GM18951 (cell line): ENCODE measurements at regions not wholly inside any gene's neighbourhood (a gene's known extent, or its start where the extent isn't known, plus 50 kb on each side); places are given as distances from the start of the nearest gene placed in this dataset.

Experiments
- POLR2A ChIP-seq: IDR thresholded peaks from 4 replicates; pipeline ENCODE4 v1.6.1; 2011; ENCODE audit warnings: mild to moderate bottlenecking; ENCODE audit not compliant: insufficient read length, insufficient read depth; ENCODE audit errors: extremely low read depth
- in situ Hi-C: fragments of 300-500 bp; cut with MboI; formaldehyde crosslinking; loops from one replicate; pipeline ENCODE4 v1.12.0; 2022; ENCODE audit warnings: low sequenced_read_pairs, mixed read lengths, inconsistent platforms; ENCODE audit not compliant: unreplicated experiment

- in situ Hi-C loops = no loop called here
Observed at GRCh38 chr18:78647018-78647417, 332.6 kb upstream of the SALL3 start.

GRCh38 chr18:78649421-78649820 lies 330.2 kb upstream of the SALL3 start:
- no peak for TF ChIP-seq POLR2A
- in situ Hi-C loops = no loop called here

More at GRCh38 chr18:78647018-78647417, 332.6 kb upstream of the SALL3 start:
- TF ChIP-seq POLR2A = no peak

GRCh38 chr18:78650926-78651325 lies 328.7 kb upstream of the SALL3 start:
- in situ Hi-C loops = no loop called here
- no peak for TF ChIP-seq POLR2A

- in situ Hi-C loops = no loop called here
- no peak for TF ChIP-seq POLR2A
Observed at GRCh38 chr18:78652001-78652545, 327.5 kb upstream of the SALL3 start.

- in situ Hi-C loops = no loop called here
- TF ChIP-seq POLR2A = no peak
Observed at GRCh38 chr18:78655921-78656320, 323.7 kb upstream of the SALL3 start.

GRCh38 chr18:78656346-78656925 lies 323.2 kb upstream of the SALL3 start:
- in situ Hi-C loops = no loop called here
- TF ChIP-seq POLR2A = no peak

- in situ Hi-C loops = no loop called here
Observed at GRCh38 chr18:78658531-78658930, 321.1 kb upstream of the SALL3 start.

GRCh38 chr18:78659057-78659456 lies 320.6 kb upstream of the SALL3 start:
- no peak for TF ChIP-seq POLR2A
- in situ Hi-C loops = no loop called here

More at GRCh38 chr18:78658531-78658930, 321.1 kb upstream of the SALL3 start:
- TF ChIP-seq POLR2A = no peak

- no peak for TF ChIP-seq POLR2A
- in situ Hi-C loops = no loop called here
Observed at GRCh38 chr18:78659748-78660147, 319.9 kb upstream of the SALL3 start.

- TF ChIP-seq POLR2A = no peak
- in situ Hi-C loops = no loop called here
Observed at GRCh38 chr18:78660311-78660710, 319.3 kb upstream of the SALL3 start.

- in situ Hi-C loops = no loop called here
- TF ChIP-seq POLR2A = no peak
Observed at GRCh38 chr18:78661316-78661715, 318.3 kb upstream of the SALL3 start.

- in situ Hi-C loops = no loop called here
Observed at GRCh38 chr18:78662879-78663278, 316.7 kb upstream of the SALL3 start.

GRCh38 chr18:78664048-78664447 lies 315.6 kb upstream of the SALL3 start:
- in situ Hi-C loops = no loop called here
- TF ChIP-seq POLR2A = no peak

More at GRCh38 chr18:78662879-78663278, 316.7 kb upstream of the SALL3 start:
- no peak for TF ChIP-seq POLR2A

GRCh38 chr18:78664848-78665247 lies 314.8 kb upstream of the SALL3 start:
- in situ Hi-C loops = no loop called here
- no peak for TF ChIP-seq POLR2A

GRCh38 chr18:78665644-78666043 lies 314.0 kb upstream of the SALL3 start:
- in situ Hi-C loops = no loop called here
- no peak for TF ChIP-seq POLR2A

GRCh38 chr18:78666666-78667335 lies 312.8 kb upstream of the SALL3 start:
- TF ChIP-seq POLR2A = no peak
- in situ Hi-C loops = no loop called here
